Tibial nerve (tissue), 4 donors: ENCODE measurements at regions not wholly inside any gene's neighbourhood (a gene's known extent, or its start where the extent isn't known, plus 50 kb on each side); places are given as distances from the start of the nearest gene placed in this dataset.

Experiments used
- DNase-seq, 2 donors: peaks; one replicate each; pipeline ENCODE4 v3.0.0-alpha.2; 2019; ENCODE audit warnings: low spot score in 2 of 2
- H3K27ac ChIP-seq, 4 donors: fragments of 200-600 bp; sonication (generic) in 3 of 4; one replicate each; pipeline ENCODE4 v1.5.1; 2017 to 2019; ENCODE audit warnings: mild to moderate bottlenecking in 1 of 4
- H3K27me3 ChIP-seq, 2 donors: fragments of 200-600 bp; sonication (generic) in 1 of 2; one replicate each; pipeline versions ENCODE4 v1.5.1 to v1.6.0; 2017 to 2019
- H3K36me3 ChIP-seq, 3 donors: fragments of 200-600 bp; sonication (generic); one replicate each; pipeline ENCODE4 v1.5.1; 2018 to 2019
- H3K4me1 ChIP-seq, 4 donors: fragments of 200-600 bp; sonication (generic) in 3 of 4; one replicate each; pipeline ENCODE4 v1.5.1; 2017 to 2019
- H3K4me3 ChIP-seq, 4 donors: fragments of 200-600 bp; sonication (generic) in 3 of 4; one replicate each; pipeline ENCODE4 v1.5.1; 2017 to 2019; ENCODE audit warnings: mild to moderate bottlenecking in 1 of 4, moderate library complexity in 1 of 4
- H3K9me3 ChIP-seq, 4 donors: fragments of 200-600 bp; sonication (generic) in 3 of 4; one replicate each; pipeline ENCODE4 v1.5.1; 2017 to 2019
- CTCF ChIP-seq, 5 experiments: fragments of 200-600 bp in 3 of 5; fragments of 450-650 bp in 2 of 5; sonication (generic) in 3 of 5; IDR thresholded peaks; one replicate each; pipeline ENCODE4 v1.5.1; 2016 to 2019; ENCODE audit warnings: antibody characterized with exemption in 5 of 5, mild to moderate bottlenecking in 3 of 5, moderate library complexity in 2 of 5
- EP300 ChIP-seq, 2 donors: sonication (generic); formaldehyde crosslinking; IDR thresholded peaks; one replicate each; pipeline ENCODE4 v1.6.1; 2017; ENCODE audit warnings: antibody characterized with exemption in 2 of 2, mild to moderate bottlenecking in 1 of 2
- POLR2A ChIP-seq, 2 donors: fragments of 450-650 bp; IDR thresholded peaks; one replicate each; pipeline ENCODE4 v1.6.1; 2017; ENCODE audit warnings: antibody characterized with exemption in 2 of 2, mild to moderate bottlenecking in 2 of 2, moderate library complexity in 2 of 2
- WGBS, 2 donors: methylation state at CpG; one replicate each; pipeline ENCODE4 v1.1.5; 2018; 5-methylcytosine and 5-hydroxymethylcytosine counted together

GRCh38 chr2:207260021-207260420 is 94.3 kb upstream of the KLF7 start:
- no peak for TF ChIP-seq EP300 (IDR thresholded peaks at IDR 0.05)
- TF ChIP-seq POLR2A (IDR thresholded peaks at IDR 0.05) = no peak
- TF ChIP-seq CTCF (IDR thresholded peaks at IDR 0.05) = no peak
- Histone ChIP-seq H3K4me3 (no peak overlapping the region), H3K27ac (no peak overlapping the region), H3K4me1 (peaks cover 0 to 29% (median 18%) of the 10 kb centered on the region in 4 donors), H3K36me3 (no peaks in the 10 kb centered on the region), H3K9me3 (no peaks in the 10 kb centered on the region), H3K27me3 (no peaks in the 10 kb centered on the region)
- 58 to 70% methylated on average over 2 of the region's 2 CpGs for WGBS, 2 donors
- DNase-seq = no peak

GRCh38 chr2:207260947-207261346 is 95.2 kb upstream of the KLF7 start:
- WGBS, 2 donors = 87 to 90% methylated on average over 4 of the region's 4 CpGs
- Histone ChIP-seq H3K4me3 (no peak overlapping the region), H3K9me3 (no peaks in the 10 kb centered on the region), H3K27ac (no peak overlapping the region), H3K27me3 (no peaks in the 10 kb centered on the region), H3K4me1 (peaks cover 0 to 29% (median 18%) of the 10 kb centered on the region in 4 donors), H3K36me3 (no peaks in the 10 kb centered on the region)
- TF ChIP-seq POLR2A (IDR thresholded peaks at IDR 0.05) (no peak), CTCF (IDR thresholded peaks at IDR 0.05) (no peak), EP300 (IDR thresholded peaks at IDR 0.05) (no peak)
- no peak for DNase-seq

GRCh38 chr2:207264310-207264709 is 98.6 kb upstream of the KLF7 start:
- WGBS, 2 donors = 84 to 96% methylated on average over 2 of the region's 2 CpGs
- TF ChIP-seq POLR2A (IDR thresholded peaks at IDR 0.05) (no peak), CTCF (IDR thresholded peaks at IDR 0.05) (no peak), EP300 (IDR thresholded peaks at IDR 0.05) (no peak)
- H3K27ac ChIP-seq = no peak overlapping the region
- no peak for DNase-seq
- no peaks in the 10 kb centered on the region for H3K36me3 ChIP-seq
- peaks cover 0 to 2% (median 1%) of the 10 kb centered on the region in 4 donors for H3K4me1 ChIP-seq
- H3K9me3 ChIP-seq = no peaks in the 10 kb centered on the region
- H3K27me3 ChIP-seq = no peaks in the 10 kb centered on the region
- H3K4me3 ChIP-seq = no peak overlapping the region

GRCh38 chr2:207265332-207265731 is 99.6 kb upstream of the KLF7 start:
- no peak for DNase-seq
- no peak overlapping the region for H3K27ac ChIP-seq
- 68 to 74% methylated on average over 2 of the region's 2 CpGs for WGBS, 2 donors
- no peaks in the 10 kb centered on the region for H3K4me1 ChIP-seq
- no peaks in the 10 kb centered on the region for H3K9me3 ChIP-seq
- no peaks in the 10 kb centered on the region for H3K36me3 ChIP-seq
- H3K27me3 ChIP-seq = no peaks in the 10 kb centered on the region
- H3K4me3 ChIP-seq = no peak overlapping the region
- TF ChIP-seq EP300 (IDR thresholded peaks at IDR 0.05) (no peak), CTCF (IDR thresholded peaks at IDR 0.05) (no peak), POLR2A (IDR thresholded peaks at IDR 0.05) (no peak)

- no peak for DNase-seq
- no peak overlapping the region for H3K27ac ChIP-seq
- H3K4me1 ChIP-seq = no peaks in the 10 kb centered on the region
- no peaks in the 10 kb centered on the region for H3K36me3 ChIP-seq
- H3K4me3 ChIP-seq = no peak overlapping the region
- no peaks in the 10 kb centered on the region for H3K9me3 ChIP-seq
- 69 to 74% methylated on average over 6 of the region's 6 CpGs for WGBS, 2 donors
- no peaks in the 10 kb centered on the region for H3K27me3 ChIP-seq
- TF ChIP-seq CTCF (IDR thresholded peaks at IDR 0.05) = no peak
- TF ChIP-seq EP300 (IDR thresholded peaks at IDR 0.05) = peak in 1 of 2 donors; percentile 14
Observed at GRCh38 chr2:207265869-207266268, 100.1 kb upstream of the KLF7 start.
